ENCODE measurements at regions not wholly inside any gene's neighbourhood (a gene's known extent, or its start where the extent isn't known, plus 50 kb on each side); places are given as distances from the start of the nearest gene placed in this dataset.

DNA sequence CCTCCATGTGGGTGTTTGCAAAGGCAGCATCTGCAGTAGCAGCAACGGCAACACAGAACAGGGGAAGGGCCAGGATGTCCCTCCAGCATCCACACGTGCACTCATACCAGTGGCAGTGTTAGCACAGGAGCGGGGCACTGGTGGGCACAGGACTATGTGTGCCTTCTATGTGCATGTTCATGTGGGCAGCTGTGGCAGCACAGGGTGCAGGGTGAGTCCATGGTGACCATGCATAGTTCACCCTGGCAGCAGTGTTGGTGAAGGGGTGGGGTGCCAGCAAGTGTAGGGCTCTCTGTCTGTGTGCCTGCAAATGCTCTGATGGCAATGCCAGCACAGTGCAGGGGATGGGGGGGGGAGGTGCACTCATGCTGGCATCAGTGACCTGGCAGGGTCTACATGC, 222.1 kb upstream of the SOX14 start:
- TF ChIP-seq, protein P1, sequence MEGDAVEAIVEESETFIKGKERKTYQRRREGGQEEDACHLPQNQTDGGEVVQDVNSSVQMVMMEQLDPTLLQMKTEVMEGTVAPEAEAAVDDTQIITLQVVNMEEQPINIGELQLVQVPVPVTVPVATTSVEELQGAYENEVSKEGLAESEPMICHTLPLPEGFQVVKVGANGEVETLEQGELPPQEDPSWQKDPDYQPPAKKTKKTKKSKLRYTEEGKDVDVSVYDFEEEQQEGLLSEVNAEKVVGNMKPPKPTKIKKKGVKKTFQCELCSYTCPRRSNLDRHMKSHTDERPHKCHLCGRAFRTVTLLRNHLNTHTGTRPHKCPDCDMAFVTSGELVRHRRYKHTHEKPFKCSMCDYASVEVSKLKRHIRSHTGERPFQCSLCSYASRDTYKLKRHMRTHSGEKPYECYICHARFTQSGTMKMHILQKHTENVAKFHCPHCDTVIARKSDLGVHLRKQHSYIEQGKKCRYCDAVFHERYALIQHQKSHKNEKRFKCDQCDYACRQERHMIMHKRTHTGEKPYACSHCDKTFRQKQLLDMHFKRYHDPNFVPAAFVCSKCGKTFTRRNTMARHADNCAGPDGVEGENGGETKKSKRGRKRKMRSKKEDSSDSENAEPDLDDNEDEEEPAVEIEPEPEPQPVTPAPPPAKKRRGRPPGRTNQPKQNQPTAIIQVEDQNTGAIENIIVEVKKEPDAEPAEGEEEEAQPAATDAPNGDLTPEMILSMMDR (IDR thresholded peaks at IDR 0.05; ENCODE audit: low read depth, low read length, missing input control) = no peak
- TF ChIP-seq, protein P2, sequence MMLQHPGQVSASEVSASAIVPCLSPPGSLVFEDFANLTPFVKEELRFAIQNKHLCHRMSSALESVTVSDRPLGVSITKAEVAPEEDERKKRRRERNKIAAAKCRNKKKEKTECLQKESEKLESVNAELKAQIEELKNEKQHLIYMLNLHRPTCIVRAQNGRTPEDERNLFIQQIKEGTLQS (IDR thresholded peaks at IDR 0.05) = no peak
- TF ChIP-seq, protein P3, sequence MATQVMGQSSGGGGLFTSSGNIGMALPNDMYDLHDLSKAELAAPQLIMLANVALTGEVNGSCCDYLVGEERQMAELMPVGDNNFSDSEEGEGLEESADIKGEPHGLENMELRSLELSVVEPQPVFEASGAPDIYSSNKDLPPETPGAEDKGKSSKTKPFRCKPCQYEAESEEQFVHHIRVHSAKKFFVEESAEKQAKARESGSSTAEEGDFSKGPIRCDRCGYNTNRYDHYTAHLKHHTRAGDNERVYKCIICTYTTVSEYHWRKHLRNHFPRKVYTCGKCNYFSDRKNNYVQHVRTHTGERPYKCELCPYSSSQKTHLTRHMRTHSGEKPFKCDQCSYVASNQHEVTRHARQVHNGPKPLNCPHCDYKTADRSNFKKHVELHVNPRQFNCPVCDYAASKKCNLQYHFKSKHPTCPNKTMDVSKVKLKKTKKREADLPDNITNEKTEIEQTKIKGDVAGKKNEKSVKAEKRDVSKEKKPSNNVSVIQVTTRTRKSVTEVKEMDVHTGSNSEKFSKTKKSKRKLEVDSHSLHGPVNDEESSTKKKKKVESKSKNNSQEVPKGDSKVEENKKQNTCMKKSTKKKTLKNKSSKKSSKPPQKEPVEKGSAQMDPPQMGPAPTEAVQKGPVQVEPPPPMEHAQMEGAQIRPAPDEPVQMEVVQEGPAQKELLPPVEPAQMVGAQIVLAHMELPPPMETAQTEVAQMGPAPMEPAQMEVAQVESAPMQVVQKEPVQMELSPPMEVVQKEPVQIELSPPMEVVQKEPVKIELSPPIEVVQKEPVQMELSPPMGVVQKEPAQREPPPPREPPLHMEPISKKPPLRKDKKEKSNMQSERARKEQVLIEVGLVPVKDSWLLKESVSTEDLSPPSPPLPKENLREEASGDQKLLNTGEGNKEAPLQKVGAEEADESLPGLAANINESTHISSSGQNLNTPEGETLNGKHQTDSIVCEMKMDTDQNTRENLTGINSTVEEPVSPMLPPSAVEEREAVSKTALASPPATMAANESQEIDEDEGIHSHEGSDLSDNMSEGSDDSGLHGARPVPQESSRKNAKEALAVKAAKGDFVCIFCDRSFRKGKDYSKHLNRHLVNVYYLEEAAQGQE (IDR thresholded peaks at IDR 0.05) = no peak
- TF ChIP-seq TAF1 (conservative IDR thresholded peaks at IDR 0.05) = no peak
- TF ChIP-seq FOXA1 (IDR thresholded peaks at IDR 0.05) = no peak
- TF ChIP-seq SP1 (IDR thresholded peaks at IDR 0.05) = no peak
- no peak for TF ChIP-seq NR2F2 (IDR thresholded peaks at IDR 0.05)
- TF ChIP-seq, protein P4, sequence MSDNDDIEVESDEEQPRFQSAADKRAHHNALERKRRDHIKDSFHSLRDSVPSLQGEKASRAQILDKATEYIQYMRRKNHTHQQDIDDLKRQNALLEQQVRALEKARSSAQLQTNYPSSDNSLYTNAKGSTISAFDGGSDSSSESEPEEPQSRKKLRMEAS (IDR thresholded peaks at IDR 0.05) = no peak
- no peak for TF ChIP-seq HNF4G (IDR thresholded peaks at IDR 0.05)
- no peak for TF ChIP-seq YY1 (IDR thresholded peaks at IDR 0.05)
- TF ChIP-seq GABPA (IDR thresholded peaks at IDR 0.05 in 1 of 2, conservative IDR thresholded peaks at IDR 0.05 in 1 of 2) = no peak
- no peak for TF ChIP-seq RAD21 (IDR thresholded peaks at IDR 0.05)

Data from liver (tissue), 3 donors.